ENCODE measurements at regions not wholly inside any gene's neighbourhood (a gene's known extent, or its start where the extent isn't known, plus 50 kb on each side); places are given as distances from the start of the nearest gene placed in this dataset.

DNA sequence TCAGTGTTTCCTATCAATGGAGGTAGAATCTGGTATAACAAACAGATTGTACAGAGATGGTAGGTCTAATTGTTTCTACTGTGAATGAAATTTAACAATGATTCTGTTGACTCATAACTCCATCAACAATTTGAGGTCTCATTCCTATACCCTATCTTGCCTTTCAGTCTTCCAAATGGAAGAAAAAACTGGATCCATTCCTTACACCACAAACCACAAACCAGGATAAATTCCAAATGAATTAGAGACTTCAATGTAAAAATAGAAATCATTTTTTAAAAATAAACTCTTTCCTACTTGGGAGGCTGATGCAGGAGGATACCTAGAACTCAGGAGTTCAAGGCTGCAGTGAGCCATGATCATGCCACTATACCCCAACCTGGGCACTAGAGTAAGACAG is 114.4 kb upstream of the WDR44 start:
- Histone ChIP-seq H3K23me2 (ENCODE audit: low read depth, low read length) (no peaks in the 10 kb centered on the region), H4K20me1 (replicated peaks in 1 of 2; ENCODE audit: control insufficient read depth in 1 of 2, insufficient read depth in 2 of 2, low read length in 2 of 2) (no peaks in the 10 kb centered on the region), H4K91ac (replicated peaks; ENCODE audit: insufficient read length, low read length) (no peak overlapping the region), H3K4me2 (ENCODE audit: insufficient read depth in 1 of 2, low read depth in 2 of 2, low read length in 2 of 2) (no peak overlapping the region), H3K9me3 (ENCODE audit: insufficient read depth in 2 of 2, low read depth in 1 of 2, low read length in 1 of 2) (no peaks in the 10 kb centered on the region), H3K4me1 (replicated peaks in 1 of 4; ENCODE audit: control insufficient read depth in 3 of 4, insufficient read depth in 4 of 4, low read length in 3 of 4) (no peaks in the 10 kb centered on the region), H3K23ac (ENCODE audit: insufficient read length) (no peak overlapping the region), H3K27me3 (replicated peaks in 1 of 4; ENCODE audit: control insufficient read depth in 3 of 4, extremely low read depth in 1 of 4, insufficient read depth in 3 of 4, low read length in 3 of 4) (no peaks in the 10 kb centered on the region), H2BK20ac (ENCODE audit: low read length) (no peak overlapping the region), H2BK120ac (replicated peaks; ENCODE audit: low read depth, low read length) (no peak overlapping the region), H3K4ac (replicated peaks; ENCODE audit: insufficient read length, low read depth, low read length) (no peak overlapping the region), H2AFZ (ENCODE audit: low read length) (no peak overlapping the region), H3K4me3 (ENCODE audit: extremely low read depth in 1 of 4, insufficient read depth in 2 of 4, low read depth in 3 of 4, low read length in 4 of 4) (no peak overlapping the region), H3K27ac (ENCODE audit: low read depth, low read length) (no peak overlapping the region), H3K79me2 (ENCODE audit: control insufficient read depth in 1 of 2, insufficient read depth in 2 of 2, low read length in 2 of 2) (no peaks in the 10 kb centered on the region), H3K9ac (replicated peaks in 1 of 4; ENCODE audit: extremely low read depth in 1 of 4, low read depth in 3 of 4, low read length in 3 of 4) (no peak overlapping the region), H3K79me1 (ENCODE audit: low read depth, low read length) (no peaks in the 10 kb centered on the region), H4K5ac (ENCODE audit: insufficient read length, low read depth, low read length) (no peak overlapping the region), H3K14ac (ENCODE audit: insufficient read length) (no peak overlapping the region), H2BK5ac (ENCODE audit: low read depth, low read length) (no peak overlapping the region), H3K36me3 (ENCODE audit: control insufficient read depth in 2 of 4, insufficient read depth in 4 of 4, low read length in 3 of 4) (no peaks in the 10 kb centered on the region), H3K56ac (replicated peaks; ENCODE audit: insufficient read length, low read depth, low read length) (no peak overlapping the region), H4K8ac (ENCODE audit: extremely low read depth, insufficient read depth, low read length) (no peak overlapping the region), H2BK12ac (ENCODE audit: low read depth, low read length) (no peak overlapping the region), H2AK5ac (ENCODE audit: low read depth, low read length) (no peak overlapping the region), H3K18ac (ENCODE audit: extremely low read depth, low read length) (no peak overlapping the region), H2BK15ac (ENCODE audit: low read length) (no peak overlapping the region)
- DNase-seq (ENCODE audit: low read depth in 1 of 2, low spot score in 2 of 2) (no peak), FAIRE-seq (no peak)
- POLR2A ChIA-PET (ENCODE audit: partially characterized antibody): no interaction called here
- CTCF ChIA-PET (ENCODE audit: partially characterized antibody): no interaction called here
- TF ChIP-seq, protein P1, sequence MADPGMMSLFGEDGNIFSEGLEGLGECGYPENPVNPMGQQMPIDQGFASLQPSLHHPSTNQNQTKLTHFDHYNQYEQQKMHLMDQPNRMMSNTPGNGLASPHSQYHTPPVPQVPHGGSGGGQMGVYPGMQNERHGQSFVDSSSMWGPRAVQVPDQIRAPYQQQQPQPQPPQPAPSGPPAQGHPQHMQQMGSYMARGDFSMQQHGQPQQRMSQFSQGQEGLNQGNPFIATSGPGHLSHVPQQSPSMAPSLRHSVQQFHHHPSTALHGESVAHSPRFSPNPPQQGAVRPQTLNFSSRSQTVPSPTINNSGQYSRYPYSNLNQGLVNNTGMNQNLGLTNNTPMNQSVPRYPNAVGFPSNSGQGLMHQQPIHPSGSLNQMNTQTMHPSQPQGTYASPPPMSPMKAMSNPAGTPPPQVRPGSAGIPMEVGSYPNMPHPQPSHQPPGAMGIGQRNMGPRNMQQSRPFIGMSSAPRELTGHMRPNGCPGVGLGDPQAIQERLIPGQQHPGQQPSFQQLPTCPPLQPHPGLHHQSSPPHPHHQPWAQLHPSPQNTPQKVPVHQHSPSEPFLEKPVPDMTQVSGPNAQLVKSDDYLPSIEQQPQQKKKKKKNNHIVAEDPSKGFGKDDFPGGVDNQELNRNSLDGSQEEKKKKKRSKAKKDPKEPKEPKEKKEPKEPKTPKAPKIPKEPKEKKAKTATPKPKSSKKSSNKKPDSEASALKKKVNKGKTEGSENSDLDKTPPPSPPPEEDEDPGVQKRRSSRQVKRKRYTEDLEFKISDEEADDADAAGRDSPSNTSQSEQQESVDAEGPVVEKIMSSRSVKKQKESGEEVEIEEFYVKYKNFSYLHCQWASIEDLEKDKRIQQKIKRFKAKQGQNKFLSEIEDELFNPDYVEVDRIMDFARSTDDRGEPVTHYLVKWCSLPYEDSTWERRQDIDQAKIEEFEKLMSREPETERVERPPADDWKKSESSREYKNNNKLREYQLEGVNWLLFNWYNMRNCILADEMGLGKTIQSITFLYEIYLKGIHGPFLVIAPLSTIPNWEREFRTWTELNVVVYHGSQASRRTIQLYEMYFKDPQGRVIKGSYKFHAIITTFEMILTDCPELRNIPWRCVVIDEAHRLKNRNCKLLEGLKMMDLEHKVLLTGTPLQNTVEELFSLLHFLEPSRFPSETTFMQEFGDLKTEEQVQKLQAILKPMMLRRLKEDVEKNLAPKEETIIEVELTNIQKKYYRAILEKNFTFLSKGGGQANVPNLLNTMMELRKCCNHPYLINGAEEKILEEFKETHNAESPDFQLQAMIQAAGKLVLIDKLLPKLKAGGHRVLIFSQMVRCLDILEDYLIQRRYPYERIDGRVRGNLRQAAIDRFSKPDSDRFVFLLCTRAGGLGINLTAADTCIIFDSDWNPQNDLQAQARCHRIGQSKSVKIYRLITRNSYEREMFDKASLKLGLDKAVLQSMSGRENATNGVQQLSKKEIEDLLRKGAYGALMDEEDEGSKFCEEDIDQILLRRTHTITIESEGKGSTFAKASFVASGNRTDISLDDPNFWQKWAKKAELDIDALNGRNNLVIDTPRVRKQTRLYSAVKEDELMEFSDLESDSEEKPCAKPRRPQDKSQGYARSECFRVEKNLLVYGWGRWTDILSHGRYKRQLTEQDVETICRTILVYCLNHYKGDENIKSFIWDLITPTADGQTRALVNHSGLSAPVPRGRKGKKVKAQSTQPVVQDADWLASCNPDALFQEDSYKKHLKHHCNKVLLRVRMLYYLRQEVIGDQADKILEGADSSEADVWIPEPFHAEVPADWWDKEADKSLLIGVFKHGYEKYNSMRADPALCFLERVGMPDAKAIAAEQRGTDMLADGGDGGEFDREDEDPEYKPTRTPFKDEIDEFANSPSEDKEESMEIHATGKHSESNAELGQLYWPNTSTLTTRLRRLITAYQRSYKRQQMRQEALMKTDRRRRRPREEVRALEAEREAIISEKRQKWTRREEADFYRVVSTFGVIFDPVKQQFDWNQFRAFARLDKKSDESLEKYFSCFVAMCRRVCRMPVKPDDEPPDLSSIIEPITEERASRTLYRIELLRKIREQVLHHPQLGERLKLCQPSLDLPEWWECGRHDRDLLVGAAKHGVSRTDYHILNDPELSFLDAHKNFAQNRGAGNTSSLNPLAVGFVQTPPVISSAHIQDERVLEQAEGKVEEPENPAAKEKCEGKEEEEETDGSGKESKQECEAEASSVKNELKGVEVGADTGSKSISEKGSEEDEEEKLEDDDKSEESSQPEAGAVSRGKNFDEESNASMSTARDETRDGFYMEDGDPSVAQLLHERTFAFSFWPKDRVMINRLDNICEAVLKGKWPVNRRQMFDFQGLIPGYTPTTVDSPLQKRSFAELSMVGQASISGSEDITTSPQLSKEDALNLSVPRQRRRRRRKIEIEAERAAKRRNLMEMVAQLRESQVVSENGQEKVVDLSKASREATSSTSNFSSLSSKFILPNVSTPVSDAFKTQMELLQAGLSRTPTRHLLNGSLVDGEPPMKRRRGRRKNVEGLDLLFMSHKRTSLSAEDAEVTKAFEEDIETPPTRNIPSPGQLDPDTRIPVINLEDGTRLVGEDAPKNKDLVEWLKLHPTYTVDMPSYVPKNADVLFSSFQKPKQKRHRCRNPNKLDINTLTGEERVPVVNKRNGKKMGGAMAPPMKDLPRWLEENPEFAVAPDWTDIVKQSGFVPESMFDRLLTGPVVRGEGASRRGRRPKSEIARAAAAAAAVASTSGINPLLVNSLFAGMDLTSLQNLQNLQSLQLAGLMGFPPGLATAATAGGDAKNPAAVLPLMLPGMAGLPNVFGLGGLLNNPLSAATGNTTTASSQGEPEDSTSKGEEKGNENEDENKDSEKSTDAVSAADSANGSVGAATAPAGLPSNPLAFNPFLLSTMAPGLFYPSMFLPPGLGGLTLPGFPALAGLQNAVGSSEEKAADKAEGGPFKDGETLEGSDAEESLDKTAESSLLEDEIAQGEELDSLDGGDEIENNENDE (IDR thresholded peaks at IDR 0.05; ENCODE audit: insufficient replicate concordance, low read length): no peak
- no peak for TF ChIP-seq TAF7 (optimal IDR thresholded peaks at IDR 0.05; ENCODE audit: borderline replicate concordance, low read depth, low read length)

All from H1 (cell line).